HL-60 (cell line): ENCODE measurements at regions not wholly inside any gene's neighbourhood (a gene's known extent, or its start where the extent isn't known, plus 50 kb on each side); places are given as distances from the start of the nearest gene placed in this dataset.

ENCODE experiments used
- DNase-seq, 2 experiments: peaks; one replicate each; pipeline ENCODE4 v3.0.0-alpha.2; 2010 to 2020; ENCODE audit warnings: low read depth in 1 of 2, low spot score in 1 of 2
- H3K27ac ChIP-seq: fragments of 250-450 bp; sonication (Bioruptor Pico); replicated peaks from 2 replicates; pipeline ENCODE4 v1.5.1; 2020; ENCODE audit warnings: mild to moderate bottlenecking, moderate library complexity
- H3K27me3 ChIP-seq: fragments of 250-450 bp; sonication (Bioruptor Pico); 2 replicates; pipeline ENCODE4 v1.5.1; 2021; ENCODE audit warnings: mild to moderate bottlenecking, moderate library complexity; ENCODE audit not compliant: insufficient read depth, poor library complexity, severe bottlenecking
- H3K4me3 ChIP-seq: replicated peaks from 2 replicates; pipeline ENCODE4 v1.5.1; 2011; ENCODE audit warnings: mild to moderate bottlenecking, control low read depth, low read length; ENCODE audit not compliant: insufficient read depth
- CTCF ChIP-seq: IDR thresholded peaks from one replicate; pipeline ENCODE4 v1.5.1; 2011; ENCODE audit warnings: low read length, control low read depth, inconsistent platforms; ENCODE audit not compliant: insufficient read depth
- GABPA ChIP-seq: IDR thresholded peaks from 2 replicates; pipeline ENCODE4 v1.6.1; 2012; ENCODE audit warnings: low read depth
- POLR2AphosphoS5 ChIP-seq: IDR thresholded peaks from 2 replicates; pipeline ENCODE4 v1.6.1; 2012; ENCODE audit warnings: low read depth
- REST ChIP-seq: IDR thresholded peaks from 2 replicates; pipeline ENCODE4 v1.6.1; 2012; ENCODE audit warnings: low read depth; ENCODE audit not compliant: insufficient replicate concordance
- SPI1 ChIP-seq: IDR thresholded peaks from 2 replicates; pipeline ENCODE4 v1.6.1; 2012; ENCODE audit warnings: low read depth, mild to moderate bottlenecking, borderline replicate concordance

- H3K27me3 ChIP-seq, result no peaks in the 10 kb centered on the region
- no peak overlapping the region for H3K27ac ChIP-seq
- no peak overlapping the region for H3K4me3 ChIP-seq
- no peak for TF ChIP-seq REST
- no peak for TF ChIP-seq POLR2AphosphoS5
- TF ChIP-seq CTCF, result no peak
- TF ChIP-seq GABPA, result no peak
- no peak for TF ChIP-seq SPI1
- no peak for DNase-seq
These were observed 224.8 kb upstream of the KLF14 start for GRCh38 chr7:130958846-130959245.

DNA sequence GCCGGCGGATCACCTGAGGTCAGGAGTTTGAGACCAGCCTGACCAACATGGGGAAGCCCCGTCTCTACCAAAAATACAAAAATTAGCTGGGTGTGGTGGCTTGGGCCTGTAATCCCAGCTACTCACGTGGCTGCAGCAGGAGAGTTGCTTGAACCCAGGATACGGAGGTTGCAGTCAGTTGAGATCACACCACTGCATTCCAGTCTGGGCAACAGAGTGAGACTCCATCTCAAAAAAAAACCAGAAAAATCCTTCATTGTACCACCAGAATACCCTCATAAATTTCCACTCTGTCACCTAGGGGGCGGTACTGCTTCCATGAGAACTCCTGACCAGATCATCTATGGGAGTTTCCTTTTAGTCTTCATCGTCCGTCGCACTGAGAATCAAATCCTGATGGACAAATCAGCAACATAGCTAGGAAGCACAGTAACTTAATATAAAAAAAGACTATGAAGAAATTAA lies 225.8 kb upstream of the KLF14 start:
- Histone ChIP-seq H3K4me3 (peak overlapping the region; percentile 42), H3K27me3 (no peaks in the 10 kb centered on the region), H3K27ac (peak overlapping the region; percentile 80)
- TF ChIP-seq REST, result no peak
- peak; percentile 59 for TF ChIP-seq CTCF
- DNase-seq, result peak; percentile 38 to 56

DNA sequence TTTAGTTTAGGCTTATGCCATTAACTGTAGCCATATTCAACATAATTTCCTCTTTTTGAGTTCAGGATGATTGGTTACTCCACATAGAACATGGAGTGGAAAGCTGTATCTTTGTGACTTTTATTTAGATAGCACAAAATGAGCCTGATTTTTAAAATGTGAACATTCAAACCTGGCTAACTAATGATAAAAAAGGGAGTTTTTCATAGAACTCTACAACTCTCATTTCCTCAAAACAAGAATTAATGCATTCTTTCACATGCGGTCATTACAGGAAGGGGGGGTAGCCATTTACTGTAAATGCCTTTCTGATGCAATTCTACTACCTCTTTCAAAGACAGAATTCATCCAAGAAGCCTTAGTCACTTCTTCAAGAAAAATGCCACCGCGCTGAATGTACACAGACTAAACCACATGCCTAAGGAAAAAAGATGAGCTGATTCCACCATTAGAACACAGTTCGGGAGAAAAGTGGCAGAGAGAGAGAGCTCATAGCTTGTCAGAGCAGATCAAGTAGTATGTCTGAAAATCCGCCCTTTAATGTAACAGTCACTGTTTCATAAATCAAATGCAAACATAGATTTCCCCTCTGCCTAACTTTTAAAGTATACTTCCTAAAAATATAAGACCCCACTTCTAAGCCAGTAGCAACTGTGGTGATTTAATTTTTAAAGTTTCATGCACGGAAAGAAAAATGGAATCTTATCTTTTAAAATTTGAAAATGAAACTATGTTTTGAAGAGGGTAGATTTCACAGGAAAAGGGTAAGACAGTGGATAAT lies 226.4 kb upstream of the KLF14 start:
- Histone ChIP-seq H3K4me3 (peak overlapping the region; percentile 42), H3K27ac (peak overlapping the region; percentile 80), H3K27me3 (no peaks in the 10 kb centered on the region)
- DNase-seq, result peak; percentile 72 to 82
- TF ChIP-seq SPI1 (peak; percentile 64; the same call in 1 of the 2 replicates), POLR2AphosphoS5 (no peak)

GRCh38 chr7:130961128-130961601 lies 227.2 kb upstream of the KLF14 start:
- Histone ChIP-seq H3K4me3 (peak overlapping the region; percentile 42), H3K27me3 (no peaks in the 10 kb centered on the region)
- peak; percentile 40 to 75 for DNase-seq

More at GRCh38 chr7:130961128-130961601, 227.2 kb upstream of the KLF14 start:
- TF ChIP-seq GABPA (no peak), POLR2AphosphoS5 (peak; percentile 82), SPI1 (no peak), CTCF (no peak), REST (no peak)
- H3K27ac ChIP-seq, result peak overlapping the region; percentile 80
